ENCODE measurements at regions not wholly inside any gene's neighbourhood (a gene's known extent, or its start where the extent isn't known, plus 50 kb on each side); places are given as distances from the start of the nearest gene placed in this dataset.
"Not testable (repeated sequence)": the region's sequence is repeated elsewhere in the genome, so short reads cannot be mapped to it uniquely, and the experiment has no call there.

- TF ChIP-seq CTCF (IDR thresholded peaks at IDR 0.05; ENCODE audit: low read depth, low read length, missing control alignments) = no peak
- in situ Hi-C loops (cut with HindIII; ENCODE audit: low pct_ligation_motif_present, low sequenced_read_pairs) = no loop called here
- H3K36me3 ChIP-seq (replicated peaks) = no peaks in the 10 kb centered on the region
- DNase-seq = no peak
- H3K27ac ChIP-seq = no peak overlapping the region
- H3K4me3 ChIP-seq (ENCODE audit: low read depth, low read length) = peak overlapping the region; percentile 27
- H3K27me3 ChIP-seq (replicated peaks) = peaks cover 16% of the 10 kb centered on the region
These were observed 164.3 kb upstream of the PABPC3 start for GRCh38 chr13:24931450-24932251.

- peaks cover 16% of the 10 kb centered on the region for H3K27me3 ChIP-seq (replicated peaks)
- DNase-seq; in situ Hi-C loops (cut with HindIII; ENCODE audit: low pct_ligation_motif_present, low sequenced_read_pairs); H3K36me3 ChIP-seq (replicated peaks); H3K27ac ChIP-seq; H3K4me3 ChIP-seq (ENCODE audit: low read depth, low read length): not testable (repeated sequence)
These were observed 162.6 kb upstream of the PABPC3 start for GRCh38 chr13:24933106-24934023.

GRCh38 chr13:24934024-24934385, 161.9 kb upstream of the PABPC3 start:
- in situ Hi-C loops (cut with HindIII; ENCODE audit: low pct_ligation_motif_present, low sequenced_read_pairs); H3K36me3 ChIP-seq (replicated peaks); H3K4me3 ChIP-seq (ENCODE audit: low read depth, low read length); H3K27ac ChIP-seq; DNase-seq: not testable (repeated sequence)
- H3K27me3 ChIP-seq (replicated peaks) = peaks cover 16% of the 10 kb centered on the region

GRCh38 chr13:24938966-24939365, 157.0 kb upstream of the PABPC3 start:
- H3K27me3 ChIP-seq (replicated peaks) = no peaks in the 10 kb centered on the region
- H3K4me3 ChIP-seq (ENCODE audit: low read depth, low read length) = no peak overlapping the region
- no peak overlapping the region for H3K27ac ChIP-seq
- no peak for DNase-seq
- TF ChIP-seq CTCF (IDR thresholded peaks at IDR 0.05; ENCODE audit: low read depth, low read length, missing control alignments) = no peak
- H3K36me3 ChIP-seq (replicated peaks) = no peaks in the 10 kb centered on the region
- in situ Hi-C loops (cut with HindIII; ENCODE audit: low pct_ligation_motif_present, low sequenced_read_pairs) = no loop called here

GRCh38 chr13:24941023-24941713, 154.8 kb upstream of the PABPC3 start:
- H3K4me3 ChIP-seq (ENCODE audit: low read depth, low read length); H3K27ac ChIP-seq; H3K27me3 ChIP-seq (replicated peaks); DNase-seq; H3K36me3 ChIP-seq (replicated peaks); in situ Hi-C loops (cut with HindIII; ENCODE audit: low pct_ligation_motif_present, low sequenced_read_pairs): not testable (repeated sequence)

- in situ Hi-C loops (cut with HindIII; ENCODE audit: low pct_ligation_motif_present, low sequenced_read_pairs) = no loop called here
- no peak overlapping the region for H3K4me3 ChIP-seq (ENCODE audit: low read depth, low read length)
- no peak overlapping the region for H3K27ac ChIP-seq
- no peak for TF ChIP-seq CTCF (IDR thresholded peaks at IDR 0.05; ENCODE audit: low read depth, low read length, missing control alignments)
- no peak for DNase-seq
- H3K36me3 ChIP-seq (replicated peaks) = no peaks in the 10 kb centered on the region
- no peaks in the 10 kb centered on the region for H3K27me3 ChIP-seq (replicated peaks)
These were observed 152.8 kb upstream of the PABPC3 start for GRCh38 chr13:24943136-24943535.

- in situ Hi-C loops (cut with HindIII; ENCODE audit: low pct_ligation_motif_present, low sequenced_read_pairs); H3K4me3 ChIP-seq (ENCODE audit: low read depth, low read length); H3K27ac ChIP-seq; H3K27me3 ChIP-seq (replicated peaks); DNase-seq; H3K36me3 ChIP-seq (replicated peaks): not testable (repeated sequence)
These were observed 151.9 kb upstream of the PABPC3 start for GRCh38 chr13:24944073-24944472.

- H3K27ac ChIP-seq; in situ Hi-C loops (cut with HindIII; ENCODE audit: low pct_ligation_motif_present, low sequenced_read_pairs); H3K36me3 ChIP-seq (replicated peaks); H3K27me3 ChIP-seq (replicated peaks); H3K4me3 ChIP-seq (ENCODE audit: low read depth, low read length); DNase-seq: not testable (repeated sequence)
These were observed 147.0 kb upstream of the PABPC3 start for GRCh38 chr13:24948977-24949376.

GRCh38 chr13:24950611-24951010, 145.3 kb upstream of the PABPC3 start:
- H3K36me3 ChIP-seq (replicated peaks); H3K4me3 ChIP-seq (ENCODE audit: low read depth, low read length); DNase-seq; H3K27ac ChIP-seq; in situ Hi-C loops (cut with HindIII; ENCODE audit: low pct_ligation_motif_present, low sequenced_read_pairs); H3K27me3 ChIP-seq (replicated peaks): not testable (repeated sequence)

- H3K36me3 ChIP-seq (replicated peaks); H3K27me3 ChIP-seq (replicated peaks); DNase-seq; H3K27ac ChIP-seq; in situ Hi-C loops (cut with HindIII; ENCODE audit: low pct_ligation_motif_present, low sequenced_read_pairs): not testable (repeated sequence)
- H3K4me3 ChIP-seq (ENCODE audit: low read depth, low read length) = peak overlapping the region; percentile 47
These were observed 128.0 kb upstream of the PABPC3 start for GRCh38 chr13:24967970-24968369.
